Putamen (tissue), 1 donor: ENCODE measurements at regions not wholly inside any gene's neighbourhood (a gene's known extent, or its start where the extent isn't known, plus 50 kb on each side); places are given as distances from the start of the nearest gene placed in this dataset.
A peak's percentile ranks its signal among the peaks of the same experiment; 100 is the strongest.
"Not testable (repeated sequence)": the region's sequence is repeated elsewhere in the genome, so short reads cannot be mapped to it uniquely, and the experiment has no call there.

Experiments
- DNase-seq: peaks from one replicate; pipeline ENCODE4 v3.0.0-alpha.2; 2016; ENCODE audit warnings: low spot score

- DNase-seq, result no peak
Measured at GRCh38 chr9:34907044-34907443, 51.0 kb upstream of the PHF24 start.

GRCh38 chr9:34899535-34900158, 58.4 kb upstream of the PHF24 start:
- DNase-seq, result peak; percentile 85

- peak; percentile 91 for DNase-seq
Measured at GRCh38 chr9:34898846-34899245, 59.2 kb upstream of the PHF24 start.

- DNase-seq, result no peak
Measured at GRCh38 chr9:34896112-34896511, 62.0 kb upstream of the PHF24 start.

GRCh38 chr9:34892886-34893285, 65.2 kb upstream of the PHF24 start:
- no peak for DNase-seq

GRCh38 chr9:34891386-34891785, 66.7 kb upstream of the PHF24 start:
- DNase-seq, result no peak

- no peak for DNase-seq
Measured at GRCh38 chr9:34887841-34888240, 70.2 kb upstream of the PHF24 start.

GRCh38 chr9:34884747-34885189, 73.3 kb upstream of the PHF24 start:
- no peak for DNase-seq

GRCh38 chr9:34876096-34876495, 82.0 kb upstream of the PHF24 start:
- DNase-seq, result no peak

GRCh38 chr9:34869390-34869789, 88.7 kb upstream of the PHF24 start:
- no peak for DNase-seq

GRCh38 chr9:34866614-34867013, 91.5 kb upstream of the PHF24 start:
- DNase-seq, result no peak

GRCh38 chr9:34863426-34863825, 94.7 kb upstream of the PHF24 start:
- no peak for DNase-seq

- no peak for DNase-seq
Measured at GRCh38 chr9:34862836-34863235, 95.2 kb upstream of the PHF24 start.

GRCh38 chr9:34862043-34862442, 96.0 kb upstream of the PHF24 start:
- peak; percentile 5 for DNase-seq

GRCh38 chr9:34855016-34855415, 103.1 kb upstream of the PHF24 start:
- DNase-seq, result not testable (repeated sequence)

GRCh38 chr9:34830068-34830467, 120.1 kb upstream of the CCL21 start:
- no peak for DNase-seq

- DNase-seq, result no peak
Measured at GRCh38 chr9:34826999-34827538, 117.1 kb upstream of the CCL21 start.

GRCh38 chr9:34825775-34826174, 115.8 kb upstream of the CCL21 start:
- no peak for DNase-seq

GRCh38 chr9:34823778-34824177, 113.8 kb upstream of the CCL21 start:
- no peak for DNase-seq

- no peak for DNase-seq
Measured at GRCh38 chr9:34810187-34810524, 100.2 kb upstream of the CCL21 start.

- DNase-seq, result no peak
Measured at GRCh38 chr9:34809504-34810186, 99.7 kb upstream of the CCL21 start.

- DNase-seq, result no peak
Measured at GRCh38 chr9:34802916-34803315, 93.0 kb upstream of the CCL21 start.

GRCh38 chr9:34797367-34797766, 87.4 kb upstream of the CCL21 start:
- no peak for DNase-seq

GRCh38 chr9:34796924-34797323, 87.0 kb upstream of the CCL21 start:
- DNase-seq, result no peak
